ENCODE measurements at regions not wholly inside any gene's neighbourhood (a gene's known extent, or its start where the extent isn't known, plus 50 kb on each side); places are given as distances from the start of the nearest gene placed in this dataset.

DNA sequence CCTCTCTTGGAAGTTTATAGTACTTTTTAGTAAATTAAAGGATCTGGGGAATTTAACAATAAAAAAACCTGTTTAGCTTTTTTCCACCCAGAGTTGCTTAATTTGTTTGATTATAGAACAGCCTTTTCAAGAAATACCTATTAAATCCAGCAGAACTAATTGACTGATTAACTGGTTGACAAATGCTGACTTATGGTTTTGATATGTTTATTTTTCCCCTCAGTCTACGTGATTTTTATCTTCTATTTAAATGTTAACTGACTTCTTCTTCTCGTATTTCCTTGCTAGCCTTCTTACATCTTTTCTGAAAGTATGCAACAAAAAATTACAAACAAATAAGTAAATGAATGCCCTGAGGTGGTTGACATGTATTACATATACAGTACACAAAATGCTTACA is 302.9 kb upstream of the SPAG17 start:
- TF ChIP-seq CTCF (IDR thresholded peaks at IDR 0.05) (no peak), POLR2A (IDR thresholded peaks at IDR 0.05) (no peak)

All from ovary (tissue), 3 donors.